ENCODE measurements at regions not wholly inside any gene's neighbourhood (a gene's known extent, or its start where the extent isn't known, plus 50 kb on each side); places are given as distances from the start of the nearest gene placed in this dataset.

GRCh38 chr10:117078168-117078837, 59.8 kb downstream of the VAX1 start:
- DNase-seq, result no peak

DNA sequence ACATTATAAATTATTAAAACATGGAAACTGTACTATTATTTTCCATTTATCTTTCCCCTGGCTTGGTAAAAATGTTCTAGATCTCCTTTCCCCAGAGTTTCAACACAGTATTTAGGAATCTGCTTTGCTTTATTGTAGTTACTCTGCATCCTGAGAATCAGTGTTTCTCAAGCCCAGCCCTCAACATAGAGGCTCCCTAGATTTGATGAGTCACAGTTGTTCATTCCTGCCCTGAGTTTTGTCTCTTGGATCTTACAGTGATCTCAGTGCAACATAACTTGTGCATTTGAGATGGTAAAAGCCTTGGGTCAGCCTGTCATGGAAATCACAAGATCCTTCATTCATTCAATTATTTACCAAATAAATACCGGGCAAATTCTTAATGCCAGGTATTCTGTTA, 63.0 kb downstream of the VAX1 start:
- no peak for DNase-seq

GRCh38 chr10:117074621-117075020, 63.4 kb downstream of the VAX1 start:
- peak; percentile 29 to 47 for DNase-seq

DNA sequence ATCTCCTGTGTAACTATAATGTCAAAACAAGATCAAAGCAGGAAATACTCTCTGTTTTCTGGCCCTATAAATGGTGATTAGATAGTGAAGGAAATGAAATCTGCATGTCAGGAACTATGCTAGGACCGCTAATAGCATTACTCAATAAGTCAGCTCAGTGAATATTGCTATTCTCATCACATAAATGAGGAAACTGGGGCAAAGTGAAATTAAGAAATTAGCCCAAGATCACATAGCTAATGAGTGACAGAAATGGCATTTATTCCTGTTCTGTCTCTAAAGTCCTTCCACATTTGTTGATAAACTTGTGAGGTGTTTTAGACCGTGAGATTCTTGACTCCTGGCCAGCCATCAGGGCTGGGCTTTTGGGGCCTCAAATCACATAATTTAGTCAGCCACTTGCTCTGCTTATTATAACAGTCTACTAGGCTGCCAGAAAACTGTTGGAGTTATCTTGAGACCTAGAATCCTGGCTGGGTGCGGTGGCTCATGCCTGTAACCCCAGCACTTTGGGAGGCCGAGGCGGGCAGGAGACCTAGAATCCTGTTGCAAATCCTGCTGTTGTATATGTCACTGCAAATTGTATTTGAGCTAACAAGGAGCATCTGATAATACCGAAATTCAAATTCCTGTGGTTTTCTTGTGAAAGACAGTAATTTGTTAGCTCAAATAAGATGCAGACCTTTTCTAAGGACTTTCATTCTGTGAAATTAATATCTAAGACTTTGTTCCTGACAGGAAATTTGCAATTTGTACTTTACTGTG, 66.5 kb upstream of the SHTN1 start:
- no peak for DNase-seq
